Ovary (tissue), 3 donors: ENCODE measurements at regions not wholly inside any gene's neighbourhood (a gene's known extent, or its start where the extent isn't known, plus 50 kb on each side); places are given as distances from the start of the nearest gene placed in this dataset.

Source experiments
- CTCF ChIP-seq, 3 donors: fragments of 450-650 bp in 2 of 3; fragments of 200-600 bp in 1 of 3; IDR thresholded peaks; one replicate each; pipeline versions ENCODE4 v1.5.1 to v1.8.0; 2016 to 2022; ENCODE audit warnings: antibody characterized with exemption in 3 of 3, mild to moderate bottlenecking in 1 of 3
- POLR2A ChIP-seq: fragments of 450-650 bp; IDR thresholded peaks from one replicate; pipeline ENCODE4 v1.6.1; 2017; ENCODE audit warnings: antibody characterized with exemption, mild to moderate bottlenecking, moderate library complexity
- donor health status: DM: no; HTN: no; CAD: no.

- TF ChIP-seq CTCF (IDR thresholded peaks at IDR 0.05) (no peak), POLR2A (no peak)
Measured at GRCh38 chr1:112778137-112778536, 63.0 kb upstream of the PPM1J start.
